ENCODE measurements at regions not wholly inside any gene's neighbourhood (a gene's known extent, or its start where the extent isn't known, plus 50 kb on each side); places are given as distances from the start of the nearest gene placed in this dataset.

DNA sequence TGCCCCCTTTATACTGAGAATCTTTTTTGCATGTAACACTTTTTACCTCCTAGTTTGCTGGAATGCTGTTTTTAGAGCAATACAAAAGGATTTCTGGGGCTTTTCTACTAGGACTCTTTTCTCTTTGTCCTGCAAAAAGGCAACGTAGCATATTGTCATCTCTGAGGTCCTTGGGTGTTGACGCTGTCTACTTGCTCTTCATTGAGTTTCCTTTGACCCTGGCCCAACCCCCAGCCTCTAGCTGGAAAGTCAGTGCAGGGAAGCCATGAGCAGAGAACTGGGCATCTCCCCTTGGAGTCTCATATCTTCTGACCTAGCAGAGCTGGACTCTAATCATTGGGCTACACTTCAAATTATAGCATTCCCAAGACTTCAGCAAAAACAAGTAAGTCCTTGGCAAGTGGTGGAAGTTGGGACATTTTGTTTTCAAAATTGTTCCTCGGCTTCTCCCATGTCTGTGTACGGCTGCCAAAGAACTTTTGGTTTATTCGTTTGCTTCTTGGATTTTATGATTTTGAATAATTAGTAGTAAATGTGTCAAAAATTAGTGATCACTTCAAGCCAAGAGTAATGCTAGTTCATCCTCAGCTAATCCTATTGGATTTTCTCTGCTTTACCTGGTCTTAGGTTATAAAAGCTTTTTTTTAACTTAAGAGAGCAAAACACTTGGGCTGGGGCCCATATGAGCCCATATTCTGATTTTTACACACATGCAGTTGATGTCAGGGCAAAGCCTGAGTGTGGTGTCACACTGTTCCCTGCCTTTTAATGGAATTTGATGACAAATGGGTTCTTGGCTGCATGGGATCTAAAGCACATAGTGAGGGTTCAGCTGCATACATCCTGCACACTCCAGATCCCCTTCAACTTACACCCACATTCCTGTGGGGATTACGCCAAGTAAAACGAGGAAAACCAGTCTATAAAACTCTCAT is 419.5 kb upstream of the C2CD4B start:
- peak in 1 of 3 donors; percentile 70 for DNase-seq
- H3K4me3 ChIP-seq (ENCODE audit: low read length), result no peak overlapping the region
- H3K4me1 ChIP-seq (ENCODE audit: control insufficient read depth, insufficient read depth, low read length), result peaks cover 4% of the 10 kb centered on the region
- H3K9me3 ChIP-seq (ENCODE audit: control insufficient read depth, low read length), result no peaks in the 10 kb centered on the region
- peak overlapping the region; percentile 81 for H3K27ac ChIP-seq (ENCODE audit: low read length)
- WGBS, result 61% methylated on average over 7 of the region's 7 CpGs
- intact Hi-C loops (cut with DNase I), result no loop called here
- H3K27me3 ChIP-seq (ENCODE audit: control insufficient read depth, insufficient read depth), result no peaks in the 10 kb centered on the region
- ATAC-seq, result peak; percentile 69 to 92

- Histone ChIP-seq H3K9me3 (ENCODE audit: control insufficient read depth, low read length) (no peaks in the 10 kb centered on the region), H3K27me3 (ENCODE audit: control insufficient read depth, insufficient read depth) (no peaks in the 10 kb centered on the region), H3K27ac (ENCODE audit: low read length) (no peak overlapping the region), H3K4me1 (ENCODE audit: control insufficient read depth, insufficient read depth, low read length) (peaks cover 6% of the 10 kb centered on the region), H3K4me3 (ENCODE audit: low read length) (no peak overlapping the region)
- intact Hi-C loops (cut with DNase I), result no loop called here
- WGBS, result 76% methylated on average over 5 of the region's 5 CpGs
- ATAC-seq, result no peak
- no peak for DNase-seq
Observed at GRCh38 chr15:62588938-62589670, 424.0 kb upstream of the C2CD4B start.

- intact Hi-C loops (cut with DNase I), result no loop called here
- Histone ChIP-seq H3K27ac (ENCODE audit: low read length) (no peak overlapping the region), H3K9me3 (ENCODE audit: control insufficient read depth, low read length) (no peaks in the 10 kb centered on the region), H3K4me1 (ENCODE audit: control insufficient read depth, insufficient read depth, low read length) (peaks cover 4% of the 10 kb centered on the region), H3K4me3 (ENCODE audit: low read length) (no peak overlapping the region), H3K27me3 (ENCODE audit: control insufficient read depth, insufficient read depth) (no peaks in the 10 kb centered on the region)
- 64% methylated on average over 8 of the region's 8 CpGs for WGBS
- peak; percentile 56 to 74 for ATAC-seq
- no peak for DNase-seq
Observed at GRCh38 chr15:62591842-62592838, 427.1 kb upstream of the C2CD4B start.

- Histone ChIP-seq H3K4me1 (ENCODE audit: control insufficient read depth, insufficient read depth, low read length) (peaks cover 4% of the 10 kb centered on the region), H3K27me3 (ENCODE audit: control insufficient read depth, insufficient read depth) (no peaks in the 10 kb centered on the region), H3K9me3 (ENCODE audit: control insufficient read depth, low read length) (no peaks in the 10 kb centered on the region), H3K4me3 (ENCODE audit: low read length) (no peak overlapping the region), H3K27ac (ENCODE audit: low read length) (peak overlapping the region; percentile 29)
- WGBS, result 42% methylated on average over 1 of the region's 1 CpG
- DNase-seq (no peak), ATAC-seq (peak in 1 of 2 donors; percentile 44)
- intact Hi-C loops (cut with DNase I), result no loop called here
Observed at GRCh38 chr15:62592920-62593319, 427.8 kb upstream of the C2CD4B start.

- Histone ChIP-seq H3K27ac (ENCODE audit: low read length) (no peak overlapping the region), H3K4me1 (ENCODE audit: control insufficient read depth, insufficient read depth, low read length) (peaks cover 2% of the 10 kb centered on the region), H3K9me3 (ENCODE audit: control insufficient read depth, low read length) (no peaks in the 10 kb centered on the region), H3K27me3 (ENCODE audit: control insufficient read depth, insufficient read depth) (no peaks in the 10 kb centered on the region), H3K4me3 (ENCODE audit: low read length) (no peak overlapping the region)
- DNase-seq, result no peak
- no peak for ATAC-seq
- 76% methylated on average over 4 of the region's 4 CpGs for WGBS
- intact Hi-C loops (cut with DNase I), result no loop called here
Observed at GRCh38 chr15:62593681-62594399, 428.8 kb upstream of the C2CD4B start.

- DNase-seq (no peak), ATAC-seq (no peak)
- no peaks in the 10 kb centered on the region for H3K27me3 ChIP-seq (ENCODE audit: control insufficient read depth, insufficient read depth)
- H3K9me3 ChIP-seq (ENCODE audit: control insufficient read depth, low read length), result no peaks in the 10 kb centered on the region
- no peak overlapping the region for H3K4me3 ChIP-seq (ENCODE audit: low read length)
- intact Hi-C loops (cut with DNase I), result no loop called here
- peaks cover 3% of the 10 kb centered on the region for H3K4me1 ChIP-seq (ENCODE audit: control insufficient read depth, insufficient read depth, low read length)
- WGBS, result 85% methylated on average over 9 of the region's 9 CpGs
- H3K27ac ChIP-seq (ENCODE audit: low read length), result no peak overlapping the region
Observed at GRCh38 chr15:62598217-62598616, 433.1 kb upstream of the C2CD4B start.

- intact Hi-C loops (cut with DNase I), result no loop called here
- no peak for ATAC-seq
- no peak overlapping the region for H3K4me3 ChIP-seq (ENCODE audit: low read length)
- WGBS, result 62% methylated on average over 13 of the region's 13 CpGs
- no peaks in the 10 kb centered on the region for H3K27me3 ChIP-seq (ENCODE audit: control insufficient read depth, insufficient read depth)
- H3K9me3 ChIP-seq (ENCODE audit: control insufficient read depth, low read length), result no peaks in the 10 kb centered on the region
- peaks cover 6% of the 10 kb centered on the region for H3K4me1 ChIP-seq (ENCODE audit: control insufficient read depth, insufficient read depth, low read length)
- H3K27ac ChIP-seq (ENCODE audit: low read length), result peak overlapping the region; percentile 61
- DNase-seq, result no peak
Observed at GRCh38 chr15:62599791-62600777, 435.0 kb upstream of the C2CD4B start.

DNA sequence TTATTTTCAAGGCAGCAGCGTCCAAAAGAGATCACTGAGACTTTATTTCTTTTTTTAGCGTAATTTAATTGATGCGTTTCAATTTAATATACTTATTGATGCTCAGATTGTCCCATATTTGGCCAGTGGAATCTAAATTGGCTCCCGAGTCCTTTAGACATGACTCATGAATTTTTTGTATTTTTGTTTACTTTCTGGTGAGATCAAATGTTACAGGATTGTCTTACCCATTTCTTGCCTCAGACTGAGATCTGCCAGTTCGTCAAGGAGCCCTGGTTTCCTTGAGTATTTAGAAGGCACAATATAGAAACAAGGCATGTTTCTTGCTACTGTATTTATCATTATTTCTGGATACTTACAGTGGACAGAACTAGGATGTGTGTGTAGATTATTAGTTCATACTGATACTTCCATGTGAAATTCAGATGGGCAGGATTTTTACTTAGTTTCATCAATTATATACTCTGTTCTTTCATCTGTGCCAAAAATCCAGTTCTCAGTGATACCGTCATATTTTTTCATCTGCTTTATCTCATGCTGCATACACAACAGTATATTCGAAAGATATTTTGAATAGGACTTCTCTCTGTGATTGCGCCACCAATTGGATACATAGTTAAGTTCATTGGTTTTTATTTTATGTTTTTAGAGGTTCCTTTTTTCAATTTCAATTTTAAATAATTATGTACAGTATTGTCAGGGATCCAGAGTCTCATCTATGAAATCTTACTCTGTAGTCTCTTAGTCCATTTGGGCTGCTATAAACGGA is 436.9 kb upstream of the C2CD4B start:
- ATAC-seq (no peak), DNase-seq (no peak)
- Histone ChIP-seq H3K27ac (ENCODE audit: low read length) (no peak overlapping the region), H3K4me1 (ENCODE audit: control insufficient read depth, insufficient read depth, low read length) (peaks cover 11% of the 10 kb centered on the region), H3K27me3 (ENCODE audit: control insufficient read depth, insufficient read depth) (no peaks in the 10 kb centered on the region), H3K9me3 (ENCODE audit: control insufficient read depth, low read length) (no peaks in the 10 kb centered on the region), H3K4me3 (ENCODE audit: low read length) (no peak overlapping the region)
- 83% methylated on average over 9 of the region's 9 CpGs for WGBS
- intact Hi-C loops (cut with DNase I), result no loop called here

DNA sequence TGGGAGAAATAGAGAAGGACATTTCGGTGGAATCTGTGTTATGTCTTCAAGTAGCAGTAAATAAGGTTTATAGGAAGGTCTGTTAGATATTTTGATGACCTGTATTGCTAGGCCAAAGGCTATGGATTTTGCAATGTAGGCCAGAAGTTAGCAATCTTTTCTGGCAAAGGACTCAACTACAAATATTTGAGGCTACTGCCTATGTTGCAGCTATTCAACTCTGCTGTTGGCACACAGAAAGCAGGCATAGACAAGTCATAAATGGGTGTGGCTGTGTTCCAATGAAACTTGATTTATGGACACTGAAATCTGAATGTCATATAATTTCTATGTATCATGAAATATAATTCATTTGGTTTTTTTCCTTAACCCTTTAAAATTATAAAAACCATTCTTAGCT is 438.7 kb upstream of the C2CD4B start:
- H3K4me3 ChIP-seq (ENCODE audit: low read length), result no peak overlapping the region
- 87% methylated on average over 1 of the region's 1 CpG for WGBS
- intact Hi-C loops (cut with DNase I), result no loop called here
- peak in 1 of 2 donors; percentile 23 for ATAC-seq
- H3K9me3 ChIP-seq (ENCODE audit: control insufficient read depth, low read length), result no peaks in the 10 kb centered on the region
- peaks cover 13% of the 10 kb centered on the region for H3K4me1 ChIP-seq (ENCODE audit: control insufficient read depth, insufficient read depth, low read length)
- no peaks in the 10 kb centered on the region for H3K27me3 ChIP-seq (ENCODE audit: control insufficient read depth, insufficient read depth)
- DNase-seq, result no peak
- H3K27ac ChIP-seq (ENCODE audit: low read length), result no peak overlapping the region
